Vagina (tissue), 2 donors: ENCODE measurements at regions not wholly inside any gene's neighbourhood (a gene's known extent, or its start where the extent isn't known, plus 50 kb on each side); places are given as distances from the start of the nearest gene placed in this dataset.

Experiments
- DNase-seq, 2 donors: peaks; one replicate each; pipeline ENCODE4 v3.0.0-alpha.2; 2017; ENCODE audit errors: extremely low spot score in 2 of 2
- H3K27ac ChIP-seq: fragments of 200-600 bp; sonication (generic); one replicate; pipeline ENCODE4 v1.5.1; 2019
- H3K27me3 ChIP-seq: fragments of 200-600 bp; sonication (generic); one replicate; pipeline ENCODE4 v1.5.1; 2019
- H3K36me3 ChIP-seq, 2 donors: fragments of 200-600 bp; sonication (generic); one replicate each; pipeline ENCODE4 v1.5.1; 2017 to 2019
- H3K4me1 ChIP-seq: fragments of 200-600 bp; sonication (generic); one replicate; pipeline ENCODE4 v1.5.1; 2019
- H3K4me3 ChIP-seq, 2 donors: fragments of 200-600 bp; sonication (generic); 1 replicate in 1 of 2; 2 replicates in 1 of 2; pipeline ENCODE4 v1.5.1; 2016 to 2019
- H3K9me3 ChIP-seq: fragments of 200-600 bp; sonication (generic); one replicate; pipeline ENCODE4 v1.5.1; 2019
- POLR2A ChIP-seq, 2 donors: fragments of 450-650 bp; IDR thresholded peaks; one replicate each; pipeline ENCODE4 v1.6.1; 2017; ENCODE audit warnings: antibody characterized with exemption in 2 of 2, mild to moderate bottlenecking in 2 of 2, moderate library complexity in 2 of 2
- POLR2AphosphoS5 ChIP-seq, 2 donors: sonication (generic); formaldehyde crosslinking; IDR thresholded peaks; one replicate each; pipeline ENCODE4 v1.9.0; 2017; ENCODE audit warnings: antibody characterized with exemption in 2 of 2, mild to moderate bottlenecking in 2 of 2, low read depth in 1 of 2; ENCODE audit not compliant: insufficient read depth in 1 of 2
- intact Hi-C: fragments of 100-400 bp; cut with DNase I; formaldehyde crosslinking; loops from one replicate; pipeline ENCODE4 v1.15.1; 2023
- TF ChIP-seq, protein P1 (sequence below), 3 experiments: fragments of 450-650 bp in 2 of 3; fragments of 200-600 bp in 1 of 3; sonication (generic) in 1 of 3; IDR thresholded peaks; one replicate each; pipeline ENCODE4 v1.5.1; 2017 to 2019; ENCODE audit warnings: antibody characterized with exemption in 3 of 3, mild to moderate bottlenecking in 2 of 3, moderate library complexity in 2 of 3

DNA sequence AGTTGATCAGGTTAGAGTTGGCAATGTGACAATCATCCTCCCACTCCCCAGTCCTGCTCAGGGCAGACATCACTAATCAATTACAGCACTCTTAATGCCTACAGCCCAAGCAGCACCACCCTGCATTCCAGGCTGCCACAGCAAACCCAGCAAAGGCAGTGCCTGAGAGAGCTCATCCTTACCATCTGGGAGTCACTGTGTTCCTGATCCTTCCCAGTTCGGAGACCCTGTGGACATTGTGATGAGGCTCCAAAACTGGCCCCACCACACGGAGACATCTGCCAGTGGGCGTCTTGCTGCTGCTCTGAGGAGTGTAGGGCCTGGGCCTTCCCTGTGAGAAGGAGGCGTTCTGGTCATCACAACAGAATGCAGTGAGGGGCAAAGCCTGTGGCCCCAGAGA is 216.5 kb upstream of the CST7 start:
- TF ChIP-seq, protein P1, sequence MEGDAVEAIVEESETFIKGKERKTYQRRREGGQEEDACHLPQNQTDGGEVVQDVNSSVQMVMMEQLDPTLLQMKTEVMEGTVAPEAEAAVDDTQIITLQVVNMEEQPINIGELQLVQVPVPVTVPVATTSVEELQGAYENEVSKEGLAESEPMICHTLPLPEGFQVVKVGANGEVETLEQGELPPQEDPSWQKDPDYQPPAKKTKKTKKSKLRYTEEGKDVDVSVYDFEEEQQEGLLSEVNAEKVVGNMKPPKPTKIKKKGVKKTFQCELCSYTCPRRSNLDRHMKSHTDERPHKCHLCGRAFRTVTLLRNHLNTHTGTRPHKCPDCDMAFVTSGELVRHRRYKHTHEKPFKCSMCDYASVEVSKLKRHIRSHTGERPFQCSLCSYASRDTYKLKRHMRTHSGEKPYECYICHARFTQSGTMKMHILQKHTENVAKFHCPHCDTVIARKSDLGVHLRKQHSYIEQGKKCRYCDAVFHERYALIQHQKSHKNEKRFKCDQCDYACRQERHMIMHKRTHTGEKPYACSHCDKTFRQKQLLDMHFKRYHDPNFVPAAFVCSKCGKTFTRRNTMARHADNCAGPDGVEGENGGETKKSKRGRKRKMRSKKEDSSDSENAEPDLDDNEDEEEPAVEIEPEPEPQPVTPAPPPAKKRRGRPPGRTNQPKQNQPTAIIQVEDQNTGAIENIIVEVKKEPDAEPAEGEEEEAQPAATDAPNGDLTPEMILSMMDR (IDR thresholded peaks at IDR 0.05) = no peak
- TF ChIP-seq POLR2AphosphoS5 (IDR thresholded peaks at IDR 0.05; ENCODE audit: insufficient read depth in 1 of 2, low read depth in 1 of 2) = no peak
- no peak for TF ChIP-seq POLR2A (IDR thresholded peaks at IDR 0.05)
- peak in 1 of 2 donors; percentile 62 for DNase-seq
- Histone ChIP-seq H3K4me1 (no peaks in the 10 kb centered on the region), H3K4me3 (no peak overlapping the region), H3K27me3 (no peaks in the 10 kb centered on the region), H3K9me3 (no peaks in the 10 kb centered on the region), H3K36me3 (no peaks in the 10 kb centered on the region), H3K27ac (no peak overlapping the region)
- intact Hi-C loops = no loop called here

DNA sequence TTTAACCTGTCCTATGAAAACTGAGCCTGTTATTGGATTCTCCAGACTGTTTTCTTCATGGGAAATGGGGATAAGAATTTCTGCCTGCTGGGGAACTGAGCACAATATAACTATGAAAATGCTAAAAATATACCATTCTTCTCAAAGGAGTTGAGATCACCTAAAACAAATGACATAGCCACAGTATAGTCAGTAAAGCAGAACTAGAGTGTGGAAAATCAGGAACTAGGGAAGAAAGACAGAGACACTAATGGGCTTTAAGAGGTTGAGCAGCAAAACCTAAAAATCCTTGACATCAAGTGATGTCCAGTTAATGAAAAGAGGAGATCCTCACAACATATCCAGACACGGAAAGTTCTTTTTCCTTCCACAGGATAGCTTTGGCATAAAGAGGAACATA is 215.7 kb upstream of the CST7 start:
- Histone ChIP-seq H3K4me3 (no peak overlapping the region), H3K27me3 (no peaks in the 10 kb centered on the region), H3K9me3 (no peaks in the 10 kb centered on the region), H3K36me3 (no peaks in the 10 kb centered on the region), H3K27ac (no peak overlapping the region), H3K4me1 (no peaks in the 10 kb centered on the region)
- no peak for DNase-seq
- TF ChIP-seq, protein P1 (IDR thresholded peaks at IDR 0.05) = no peak
- TF ChIP-seq POLR2A (IDR thresholded peaks at IDR 0.05) (no peak), POLR2AphosphoS5 (IDR thresholded peaks at IDR 0.05; ENCODE audit: insufficient read depth in 1 of 2, low read depth in 1 of 2) (no peak)
- intact Hi-C loops = no loop called here

DNA sequence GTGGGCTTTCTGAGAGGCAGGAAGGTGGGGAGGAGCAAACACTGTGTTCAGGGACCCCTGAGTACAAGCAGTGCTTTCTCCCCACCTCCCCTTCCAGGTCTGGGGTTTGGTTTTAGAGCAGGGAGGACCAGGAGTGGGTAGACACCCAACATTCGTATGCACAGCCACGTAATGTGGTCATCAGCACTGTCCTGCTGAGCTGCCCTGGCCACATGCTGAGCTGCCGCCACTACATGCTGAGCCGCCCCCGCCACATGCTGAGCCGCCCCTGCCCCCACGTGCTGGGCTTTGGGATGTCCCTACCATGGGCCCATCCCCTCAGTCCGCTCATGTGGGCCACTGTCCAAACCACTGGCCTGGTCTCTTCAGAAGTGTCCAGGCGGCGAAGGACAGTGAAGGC is 214.9 kb upstream of the CST7 start:
- Histone ChIP-seq H3K9me3 (no peaks in the 10 kb centered on the region), H3K27ac (no peak overlapping the region), H3K36me3 (no peaks in the 10 kb centered on the region), H3K27me3 (no peaks in the 10 kb centered on the region), H3K4me3 (no peak overlapping the region), H3K4me1 (no peaks in the 10 kb centered on the region)
- intact Hi-C loops = no loop called here
- peak in 1 of 2 donors; percentile 69 for DNase-seq
- no peak for TF ChIP-seq POLR2A (IDR thresholded peaks at IDR 0.05)
- TF ChIP-seq, protein P1 (IDR thresholded peaks at IDR 0.05) = no peak
- TF ChIP-seq POLR2AphosphoS5 (IDR thresholded peaks at IDR 0.05; ENCODE audit: insufficient read depth in 1 of 2, low read depth in 1 of 2) = no peak

DNA sequence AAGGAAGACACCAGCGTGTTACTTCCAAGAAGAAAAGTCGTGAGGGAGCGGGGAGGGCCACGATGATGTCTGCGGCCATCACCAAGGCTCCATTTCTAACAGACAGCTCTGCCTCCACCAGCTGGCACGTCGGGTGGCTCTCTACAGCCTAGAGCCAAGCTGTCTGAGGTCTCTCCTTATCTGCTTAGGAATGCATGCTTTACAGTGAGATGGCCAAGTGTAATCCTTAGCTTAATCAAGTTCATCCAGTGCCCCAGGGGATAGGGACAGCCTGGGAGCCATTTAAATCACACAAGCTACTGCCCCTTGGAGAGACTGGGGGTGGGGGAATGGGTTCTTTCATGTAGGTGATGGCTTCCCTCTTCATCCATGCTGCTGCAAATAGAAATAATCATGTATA is 213.8 kb upstream of the CST7 start:
- Histone ChIP-seq H3K4me3 (no peak overlapping the region), H3K27me3 (no peaks in the 10 kb centered on the region), H3K27ac (no peak overlapping the region), H3K9me3 (no peaks in the 10 kb centered on the region), H3K36me3 (no peaks in the 10 kb centered on the region), H3K4me1 (no peaks in the 10 kb centered on the region)
- TF ChIP-seq, protein P1 (IDR thresholded peaks at IDR 0.05) = no peak
- TF ChIP-seq POLR2AphosphoS5 (IDR thresholded peaks at IDR 0.05; ENCODE audit: insufficient read depth in 1 of 2, low read depth in 1 of 2) = no peak
- TF ChIP-seq POLR2A (IDR thresholded peaks at IDR 0.05) = no peak
- intact Hi-C loops = no loop called here
- DNase-seq = no peak

DNA sequence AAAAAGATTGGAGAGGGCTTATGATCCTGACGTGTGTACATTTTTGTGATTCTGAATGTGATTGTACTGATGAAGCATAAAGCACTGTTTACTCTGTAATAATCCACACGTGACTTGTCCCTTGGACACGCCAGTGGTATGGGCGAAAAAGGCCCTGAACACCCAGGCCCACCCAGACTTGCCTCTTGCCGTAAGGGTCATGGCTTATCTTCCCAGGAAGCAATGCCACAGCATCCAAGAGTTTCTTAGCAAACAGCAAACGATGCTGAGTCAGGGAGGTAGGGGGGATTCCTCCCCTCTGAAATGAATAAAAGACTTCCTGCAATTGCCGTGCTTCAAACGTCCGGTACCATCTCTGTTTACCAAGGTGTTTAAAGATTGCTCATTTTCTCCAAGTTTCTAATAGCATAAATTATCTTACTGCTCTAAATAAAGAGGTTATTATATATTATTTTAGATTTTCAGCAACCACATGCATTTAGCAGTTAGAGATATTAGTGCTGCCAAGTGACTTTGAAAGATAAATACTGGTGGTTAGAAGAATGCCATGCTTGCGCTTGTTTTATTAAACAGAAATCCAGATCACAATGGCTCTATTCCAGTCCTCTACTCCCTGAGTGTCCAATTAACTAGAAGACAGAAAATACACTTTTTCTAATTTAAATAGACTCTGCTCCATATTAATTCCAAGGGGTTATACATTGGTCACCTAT is 212.8 kb upstream of the CST7 start:
- Histone ChIP-seq H3K27ac (no peak overlapping the region), H3K9me3 (no peaks in the 10 kb centered on the region)
- TF ChIP-seq, protein P1 (IDR thresholded peaks at IDR 0.05) = no peak
- TF ChIP-seq POLR2A (IDR thresholded peaks at IDR 0.05) (no peak), POLR2AphosphoS5 (IDR thresholded peaks at IDR 0.05; ENCODE audit: insufficient read depth in 1 of 2, low read depth in 1 of 2) (no peak)

More for the DNA sequence above, 212.8 kb upstream of the CST7 start:
- Histone ChIP-seq H3K27me3 (no peaks in the 10 kb centered on the region), H3K4me3 (no peak overlapping the region), H3K36me3 (no peaks in the 10 kb centered on the region), H3K4me1 (no peaks in the 10 kb centered on the region)
- no peak for DNase-seq
- intact Hi-C loops = no loop called here
